OCI-LY1 (cell line): ENCODE measurements at regions not wholly inside any gene's neighbourhood (a gene's known extent, or its start where the extent isn't known, plus 50 kb on each side); places are given as distances from the start of the nearest gene placed in this dataset.

ENCODE experiments used
- H2AFZ ChIP-seq: fragments of 200-600 bp; sonication (generic), shearing (Covaris generic); 2 replicates; pipeline ENCODE4 v1.6.0; 2014; ENCODE audit warnings: antibody characterized with exemption, mild to moderate bottlenecking, low read length
- H3F3A ChIP-seq: fragments of 200-600 bp; sonication (generic), shearing (Covaris generic); 2 replicates; pipeline ENCODE4 v1.6.0; 2014; ENCODE audit warnings: mild to moderate bottlenecking, antibody characterized with exemption, low read length, moderate library complexity; ENCODE audit not compliant: insufficient read depth
- H3K27ac ChIP-seq: fragments of 200-600 bp; sonication (generic); 2 replicates; pipeline ENCODE4 v1.5.1; 2014; ENCODE audit warnings: low read length, mixed run types, mild to moderate bottlenecking, low read depth; ENCODE audit not compliant: poor library complexity, severe bottlenecking
- H3K27me3 ChIP-seq: fragments of 200-600 bp; sonication (generic); 2 replicates; pipeline ENCODE4 v1.6.0; 2014; ENCODE audit warnings: antibody characterized with exemption, mild to moderate bottlenecking, low read length, moderate library complexity; ENCODE audit not compliant: insufficient read depth
- H3K36me3 ChIP-seq: fragments of 200-600 bp; sonication (generic); 2 replicates; pipeline ENCODE4 v1.6.1; 2014; ENCODE audit warnings: mild to moderate bottlenecking, antibody characterized with exemption, low read length, moderate library complexity, mixed read lengths; ENCODE audit not compliant: insufficient read depth
- H3K4me1 ChIP-seq: fragments of 200-600 bp; sonication (generic); 2 replicates; pipeline ENCODE4 v1.5.1; 2014; ENCODE audit warnings: mild to moderate bottlenecking, low read length, moderate library complexity; ENCODE audit not compliant: insufficient read depth, severe bottlenecking
- H3K4me2 ChIP-seq: fragments of 200-600 bp; sonication (generic), shearing (Covaris generic); 2 replicates; pipeline ENCODE4 v1.6.1; 2014; ENCODE audit warnings: low read length
- H3K4me3 ChIP-seq: fragments of 200-600 bp; sonication (generic); 2 replicates; pipeline ENCODE4 v1.5.1; 2014; ENCODE audit warnings: low read length, low read depth, mild to moderate bottlenecking, mixed read lengths; ENCODE audit not compliant: poor library complexity, severe bottlenecking
- H3K79me2 ChIP-seq: fragments of 200-600 bp; shearing (Covaris generic); 2 replicates; pipeline ENCODE4 v1.6.1; 2016; ENCODE audit warnings: mixed run types, low read length, mixed read lengths; ENCODE audit not compliant: insufficient read depth
- H3K9ac ChIP-seq: fragments of 200-600 bp; sonication (generic), shearing (Covaris generic); 2 replicates; pipeline ENCODE4 v1.6.1; 2014; ENCODE audit warnings: mild to moderate bottlenecking, low read length, mixed read lengths
- H3K9me2 ChIP-seq: fragments of 200-600 bp; sonication (generic), shearing (Covaris generic); 2 replicates; pipeline ENCODE4 v1.6.1; 2014; ENCODE audit warnings: low read depth, mild to moderate bottlenecking, low read length, mixed read lengths
- H3K9me3 ChIP-seq: fragments of 200-600 bp; shearing (Covaris generic); 2 replicates; pipeline ENCODE4 v1.6.1; 2014; ENCODE audit warnings: low read length, mixed read lengths
- H4K20me1 ChIP-seq: fragments of 200-600 bp; sonication (generic), shearing (Covaris generic); 2 replicates; pipeline ENCODE4 v1.6.0; 2016; ENCODE audit warnings: mild to moderate bottlenecking, low read length; ENCODE audit not compliant: insufficient read depth
- CTCF ChIP-seq: fragments of 200-600 bp; sonication (generic), shearing (Covaris generic); IDR thresholded peaks from 2 replicates; pipeline ENCODE4 v1.5.1; 2017; ENCODE audit warnings: mild to moderate bottlenecking, antibody characterized with exemption, low read length, moderate library complexity, mixed read lengths
- EZH2 ChIP-seq: fragments of 200-600 bp; sonication (generic), shearing (Covaris generic); IDR thresholded peaks from 2 replicates; pipeline ENCODE4 v1.8.0; 2017; ENCODE audit warnings: borderline replicate concordance, mixed run types, mild to moderate bottlenecking, antibody characterized with exemption, low read length, moderate library complexity, mixed read lengths

GRCh38 chr4:67218883-67219282 lies 326.4 kb downstream of the CENPC start:
- Histone ChIP-seq H2AFZ (no peak overlapping the region), H3K4me3 (no peak overlapping the region), H4K20me1 (no peaks in the 10 kb centered on the region), H3K27ac (no peak overlapping the region), H3F3A (no peaks in the 10 kb centered on the region), H3K9ac (no peak overlapping the region), H3K4me2 (no peak overlapping the region), H3K79me2 (no peaks in the 10 kb centered on the region), H3K9me2 (no peaks in the 10 kb centered on the region), H3K27me3 (no peaks in the 10 kb centered on the region), H3K36me3 (no peaks in the 10 kb centered on the region), H3K4me1 (no peaks in the 10 kb centered on the region), H3K9me3 (no peaks in the 10 kb centered on the region)
- no peak for TF ChIP-seq EZH2

GRCh38 chr4:67207941-67208441 lies 337.3 kb downstream of the CENPC start:
- Histone ChIP-seq H3K27ac (no peak overlapping the region), H3K4me3 (no peak overlapping the region), H3K9me2 (no peaks in the 10 kb centered on the region), H3K4me1 (no peaks in the 10 kb centered on the region), H3K79me2 (no peaks in the 10 kb centered on the region), H3K27me3 (no peaks in the 10 kb centered on the region), H3K36me3 (no peaks in the 10 kb centered on the region), H3K9me3 (no peaks in the 10 kb centered on the region), H3K9ac (no peak overlapping the region), H4K20me1 (no peaks in the 10 kb centered on the region), H3F3A (no peaks in the 10 kb centered on the region), H3K4me2 (no peak overlapping the region), H2AFZ (no peak overlapping the region)
- TF ChIP-seq EZH2 (no peak), CTCF (no peak)

- Histone ChIP-seq H3K9me3 (no peaks in the 10 kb centered on the region), H2AFZ (no peak overlapping the region), H3K9me2 (no peaks in the 10 kb centered on the region), H3K27me3 (no peaks in the 10 kb centered on the region), H3F3A (no peaks in the 10 kb centered on the region), H3K4me2 (no peak overlapping the region), H3K27ac (no peak overlapping the region), H3K4me3 (no peak overlapping the region), H3K4me1 (no peaks in the 10 kb centered on the region), H3K9ac (no peak overlapping the region), H3K79me2 (no peaks in the 10 kb centered on the region), H4K20me1 (no peaks in the 10 kb centered on the region), H3K36me3 (no peaks in the 10 kb centered on the region)
- TF ChIP-seq CTCF = no peak
- TF ChIP-seq EZH2 = no peak
Observed at GRCh38 chr4:67204441-67204840, 340.9 kb downstream of the CENPC start.

GRCh38 chr4:67201334-67201733 lies 344.0 kb downstream of the CENPC start:
- Histone ChIP-seq H2AFZ (no peak overlapping the region), H3K4me3 (no peak overlapping the region), H3K36me3 (no peaks in the 10 kb centered on the region), H3K27me3 (no peaks in the 10 kb centered on the region), H3K9me2 (no peaks in the 10 kb centered on the region), H3K4me1 (no peaks in the 10 kb centered on the region), H3F3A (no peaks in the 10 kb centered on the region), H3K79me2 (no peaks in the 10 kb centered on the region), H3K27ac (no peak overlapping the region), H4K20me1 (no peaks in the 10 kb centered on the region), H3K9ac (no peak overlapping the region), H3K4me2 (no peak overlapping the region), H3K9me3 (no peaks in the 10 kb centered on the region)
- no peak for TF ChIP-seq CTCF
- no peak for TF ChIP-seq EZH2
